Hematopoietic multipotent progenitor cell treated with erythropoietin and hydrocortisone succinate and interleukin-3 and kit ligand, for 6 days (in vitro differentiated cells): ENCODE measurements at regions not wholly inside any gene's neighbourhood (a gene's known extent, or its start where the extent isn't known, plus 50 kb on each side); places are given as distances from the start of the nearest gene placed in this dataset.

Experiments used
- DNase-seq: peaks from one replicate; pipeline ENCODE4 v3.0.0-alpha.2; 2015

DNA sequence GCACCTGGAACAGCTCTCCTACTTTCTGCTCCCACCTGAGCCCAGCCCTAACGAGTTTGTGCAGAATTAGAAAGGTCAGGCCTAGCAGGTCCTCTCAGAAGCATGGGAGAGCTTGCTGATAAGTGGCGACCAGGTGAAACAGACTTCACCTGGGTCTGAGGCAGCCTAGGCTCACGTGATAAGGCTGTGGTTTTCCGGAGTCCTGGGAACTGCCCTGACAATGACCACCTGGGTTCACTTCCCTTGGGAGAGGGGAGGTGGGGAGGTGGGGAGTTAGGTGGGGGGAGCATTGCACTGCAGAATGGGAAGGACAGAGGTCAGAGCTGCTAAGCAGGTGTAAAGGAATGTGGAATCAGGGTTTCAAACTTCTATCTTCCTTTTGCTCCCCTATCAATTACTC is 152.9 kb upstream of the MAP1B start:
- DNase-seq, result no peak

GRCh38 chr5:71955723-71956122 is 151.6 kb upstream of the MAP1B start:
- no peak for DNase-seq

DNA sequence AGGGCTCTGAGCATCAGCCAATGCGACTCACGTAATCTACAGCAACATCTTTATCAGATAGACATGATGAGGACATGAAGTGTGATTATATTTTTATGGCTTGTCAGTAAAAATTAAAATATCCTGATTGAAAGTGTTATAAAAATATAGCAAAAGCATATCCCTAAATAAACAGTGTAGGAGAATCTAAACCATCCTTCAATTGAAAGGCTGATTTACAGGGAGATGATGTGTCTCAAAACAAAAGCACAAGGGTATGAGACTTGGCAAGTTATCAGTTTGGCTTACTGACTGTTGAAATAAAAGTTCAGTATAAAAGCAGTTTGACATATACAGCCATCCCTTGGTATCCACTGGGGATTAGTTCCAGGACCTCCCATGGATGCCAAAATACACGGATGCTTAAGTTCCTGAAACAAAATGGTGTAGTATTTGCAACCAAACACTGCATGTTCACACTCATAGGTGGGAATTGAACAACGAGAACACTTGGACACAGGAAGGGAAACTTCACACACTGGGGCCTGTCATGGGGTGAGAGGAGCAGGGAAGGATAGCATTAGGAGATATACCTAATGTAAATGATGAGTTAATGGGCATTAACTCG is 149.9 kb upstream of the MAP1B start:
- no peak for DNase-seq

DNA sequence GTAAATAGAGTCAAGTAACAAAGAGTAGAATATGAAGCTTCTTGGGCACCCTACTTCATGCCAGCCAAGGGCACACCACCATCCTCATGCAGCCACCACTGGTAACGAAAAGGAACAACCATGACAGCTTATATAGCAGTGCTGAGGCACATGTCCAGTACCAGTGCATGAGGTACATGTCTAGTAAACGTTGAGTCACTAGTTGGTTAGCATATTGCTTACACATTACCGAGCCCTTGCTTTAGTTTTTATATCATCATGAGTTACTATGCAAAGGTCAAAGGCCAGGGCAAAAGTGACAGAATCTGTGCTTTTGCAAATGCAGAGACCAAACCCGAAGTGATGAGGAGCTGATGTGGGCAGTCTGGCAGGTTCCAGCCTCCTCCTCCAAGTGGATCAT is 147.1 kb upstream of the MAP1B start:
- no peak for DNase-seq

DNA sequence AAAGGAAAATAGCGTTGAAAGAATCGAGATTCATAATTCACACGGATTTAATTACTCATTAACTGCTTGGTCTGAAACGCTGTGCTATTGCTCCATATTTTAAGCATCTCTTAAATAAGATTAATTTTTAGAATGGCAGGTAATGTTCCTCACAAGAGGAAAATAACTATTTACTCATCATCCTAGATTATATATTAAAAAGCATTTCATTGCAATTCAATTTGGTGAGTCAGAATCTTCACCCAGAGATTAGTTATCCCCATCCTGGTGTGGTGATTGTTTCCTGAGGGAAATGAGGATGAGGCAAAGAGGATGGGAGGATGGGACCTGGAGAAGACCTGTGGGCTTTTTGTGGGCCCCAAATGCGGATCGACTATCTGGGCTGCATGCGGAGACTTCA is 145.5 kb upstream of the MAP1B start:
- no peak for DNase-seq

DNA sequence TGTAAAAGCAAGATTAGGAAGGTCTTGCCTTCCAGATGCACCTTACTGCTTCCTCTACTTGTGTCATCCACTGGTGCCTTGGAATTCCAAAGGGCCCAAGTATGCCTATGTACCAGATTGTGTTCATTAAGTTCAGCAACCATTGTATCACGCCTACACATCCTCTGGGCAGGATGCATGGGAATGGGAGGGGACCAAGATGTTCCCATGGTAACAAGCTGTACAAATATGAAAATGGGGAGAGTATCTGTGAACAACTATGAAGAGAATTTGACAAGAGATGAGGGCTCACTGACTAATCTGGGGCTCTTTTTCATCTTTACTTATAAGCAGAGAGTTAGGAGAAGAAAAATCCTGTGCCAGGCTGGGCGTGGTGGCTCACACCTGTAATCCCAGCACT is 137.8 kb upstream of the MAP1B start:
- DNase-seq, result no peak

DNA sequence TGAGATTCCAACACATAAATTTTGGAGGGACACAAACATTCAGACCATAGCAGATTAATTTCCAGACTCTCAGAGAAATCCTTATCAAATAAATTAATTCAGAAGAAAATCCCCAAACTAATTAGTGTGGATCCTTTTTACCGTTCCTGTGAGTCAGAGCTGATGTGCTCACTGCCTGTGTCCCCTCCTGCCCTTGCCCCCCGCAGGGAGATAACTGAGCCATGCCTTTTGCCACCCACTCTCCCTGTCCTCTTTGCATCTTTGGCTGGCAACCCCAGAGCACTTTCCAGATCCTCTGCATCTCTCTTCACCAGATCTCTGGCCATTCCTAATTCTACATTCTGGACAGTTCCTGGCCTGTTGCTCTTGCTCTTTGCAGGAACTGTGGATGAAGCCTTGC is 135.4 kb upstream of the MAP1B start:
- DNase-seq, result no peak

GRCh38 chr5:71972777-71973473 is 134.3 kb upstream of the MAP1B start:
- DNase-seq, result no peak

GRCh38 chr5:71973563-71973962 is 133.7 kb upstream of the MAP1B start:
- DNase-seq, result no peak

DNA sequence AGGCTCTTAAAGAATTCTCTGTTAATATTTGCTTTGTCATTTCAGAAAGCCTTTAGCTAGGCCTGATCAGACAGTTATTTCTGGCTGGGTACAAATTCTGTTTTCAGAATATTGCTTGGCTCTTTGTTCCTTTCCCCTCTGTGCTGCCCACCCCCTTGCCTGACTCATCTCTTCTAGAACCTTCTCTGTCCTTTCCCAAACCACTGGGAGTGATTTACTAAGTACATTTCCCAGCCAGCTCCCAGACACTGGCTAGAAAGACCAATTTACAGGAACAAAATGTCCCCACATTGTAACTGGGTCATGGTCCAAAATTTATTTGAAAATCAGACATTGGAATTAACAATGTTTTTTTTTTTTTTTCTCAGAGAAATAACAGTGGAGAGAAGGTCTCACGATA is 133.1 kb upstream of the MAP1B start:
- DNase-seq, result no peak

- no peak for DNase-seq
These were observed 132.7 kb upstream of the MAP1B start for GRCh38 chr5:71974622-71975021.

- DNase-seq, result no peak
These were observed 130.8 kb upstream of the MAP1B start for GRCh38 chr5:71976449-71976848.

DNA sequence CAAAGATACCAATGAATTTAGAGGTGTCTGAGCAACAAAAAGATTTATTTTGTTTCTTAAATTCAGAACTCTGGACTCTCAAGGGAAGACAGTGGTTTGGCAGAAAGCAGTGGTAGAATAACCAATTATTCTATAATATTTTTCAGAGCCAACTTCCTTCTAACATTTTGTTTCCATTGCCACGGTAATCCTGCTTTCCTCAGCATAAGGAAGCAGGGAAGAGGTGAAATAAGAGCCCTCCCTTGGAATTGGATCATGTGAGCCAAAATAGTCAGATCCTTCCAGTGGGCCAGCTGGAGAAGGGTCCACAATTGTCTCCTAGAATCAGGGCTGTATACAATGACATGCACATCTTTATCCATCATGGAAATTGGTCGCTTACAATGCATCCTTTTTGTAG is 130.0 kb upstream of the MAP1B start:
- DNase-seq, result no peak

DNA sequence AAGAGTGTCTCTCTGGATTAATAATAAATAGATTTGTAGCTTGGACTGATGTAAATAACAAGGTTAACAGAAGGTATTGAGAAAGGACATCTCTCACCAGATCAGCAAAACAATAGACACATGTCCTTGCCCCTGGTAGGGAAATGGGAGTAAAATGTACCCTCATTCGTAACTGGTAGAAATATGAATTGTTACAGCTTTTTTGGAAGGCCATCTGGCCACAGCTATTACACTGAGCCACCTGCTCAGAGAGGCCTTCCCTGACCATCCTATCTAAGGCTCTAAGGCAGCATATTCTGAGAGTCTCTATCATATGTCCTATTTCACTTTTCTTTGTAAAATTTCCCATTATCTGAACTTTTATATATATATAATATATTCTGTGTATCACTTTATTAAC is 129.1 kb upstream of the MAP1B start:
- no peak for DNase-seq

- no peak for DNase-seq
These were observed 124.4 kb upstream of the MAP1B start for GRCh38 chr5:71982717-71983395.

- DNase-seq, result no peak
These were observed 121.2 kb upstream of the MAP1B start for GRCh38 chr5:71986101-71986500.

GRCh38 chr5:71988808-71989207 is 118.5 kb upstream of the MAP1B start:
- DNase-seq, result no peak

GRCh38 chr5:71993600-71993999 is 113.7 kb upstream of the MAP1B start:
- no peak for DNase-seq

DNA sequence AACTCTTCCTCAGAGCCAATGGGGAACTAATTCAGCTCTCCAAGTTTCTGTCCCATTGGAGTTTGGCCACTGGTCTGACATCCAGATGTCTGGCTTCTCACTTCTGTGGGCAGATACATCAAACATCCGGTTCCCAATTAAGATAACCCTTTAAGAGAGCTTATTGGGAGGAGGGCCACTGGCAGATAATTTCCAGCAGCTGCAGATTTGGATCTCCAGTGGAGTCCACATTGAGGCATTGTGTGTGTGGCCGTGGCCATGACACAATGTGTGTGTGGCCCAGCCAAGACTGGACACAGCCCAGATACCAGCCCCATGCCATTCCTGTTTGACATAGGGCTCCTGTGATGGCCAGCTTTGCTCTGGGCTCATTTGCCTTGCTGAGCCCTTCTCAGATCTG is 110.5 kb upstream of the MAP1B start:
- no peak for DNase-seq

GRCh38 chr5:71998746-71999145 is 108.5 kb upstream of the MAP1B start:
- DNase-seq, result no peak

DNA sequence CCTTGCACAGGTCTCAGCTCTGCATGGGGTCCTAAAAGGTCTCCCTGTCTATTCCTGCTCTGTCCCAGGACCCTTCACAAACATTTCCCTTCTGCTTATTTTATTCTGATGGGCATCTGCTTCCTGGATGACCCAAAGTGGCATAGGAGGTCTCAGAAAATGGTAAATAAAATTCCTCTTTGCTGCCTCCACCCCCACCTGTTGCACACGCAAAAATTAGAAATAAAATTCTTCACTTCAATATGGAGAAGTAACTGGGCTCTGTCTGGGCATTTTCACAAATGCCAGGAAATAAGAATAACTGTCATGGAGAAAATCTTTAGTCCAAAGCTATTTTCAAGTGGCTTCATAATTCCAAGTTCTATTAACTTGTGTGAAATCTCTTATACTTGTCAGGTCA is 106.6 kb upstream of the MAP1B start:
- DNase-seq, result no peak

DNA sequence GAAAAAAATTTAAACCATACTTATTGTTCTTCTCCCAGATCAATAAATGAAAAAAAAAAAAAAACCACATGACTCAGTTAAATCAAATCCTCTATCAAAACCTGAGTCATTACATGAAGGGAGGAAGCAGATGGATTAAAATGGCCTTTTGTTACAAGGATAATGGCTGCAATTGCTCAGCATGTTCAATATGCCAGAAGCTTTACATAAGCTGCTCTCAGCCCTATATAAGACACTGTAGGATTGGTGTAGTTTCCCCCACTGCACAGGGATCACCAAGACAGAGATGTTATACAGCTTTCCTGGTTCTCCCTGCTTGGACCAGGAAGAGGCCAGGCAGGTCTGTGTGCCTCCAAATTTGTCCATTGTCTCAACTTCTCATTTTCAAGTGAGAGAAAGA is 101.6 kb upstream of the MAP1B start:
- DNase-seq, result no peak

- DNase-seq, result no peak
These were observed 100.9 kb upstream of the MAP1B start for GRCh38 chr5:72006361-72006760.

- no peak for DNase-seq
These were observed 99.8 kb upstream of the MAP1B start for GRCh38 chr5:72007336-72008111.
